ENCODE measurements at regions not wholly inside any gene's neighbourhood (a gene's known extent, or its start where the extent isn't known, plus 50 kb on each side); places are given as distances from the start of the nearest gene placed in this dataset.

DNA sequence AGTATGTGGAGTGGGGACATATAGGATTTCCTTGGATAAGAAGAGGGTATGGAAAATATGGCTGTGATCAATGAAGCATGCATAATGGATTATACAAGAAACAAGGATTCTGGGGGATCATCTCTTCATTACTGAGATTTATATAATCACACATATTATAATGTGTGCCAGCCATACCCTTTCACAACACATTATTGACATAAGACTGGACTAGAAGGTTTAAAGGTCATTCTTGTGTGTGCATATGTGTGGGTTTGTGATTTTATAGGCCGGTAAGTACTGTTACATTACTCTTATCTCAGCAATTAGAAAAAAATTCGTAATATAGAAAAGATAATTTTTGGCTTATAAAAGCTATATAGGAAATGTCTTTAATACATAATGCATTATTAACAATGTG, 62.2 kb upstream of the DCC start:
- TF ChIP-seq GABPA (IDR thresholded peaks at IDR 0.05; ENCODE audit: low read depth): no peak
- TF ChIP-seq TAF1 (IDR thresholded peaks at IDR 0.05; ENCODE audit: borderline replicate concordance, low read depth, low read length): no peak
- TF ChIP-seq SMC3 (IDR thresholded peaks at IDR 0.05; ENCODE audit: low read depth, low read length): no peak
- TF ChIP-seq EZH2phosphoT487 (IDR thresholded peaks at IDR 0.05; ENCODE audit: borderline replicate concordance, low read depth): no peak
- no peak for TF ChIP-seq YY1 (IDR thresholded peaks at IDR 0.05; ENCODE audit: low read depth)
- TF ChIP-seq JUND (IDR thresholded peaks at IDR 0.05): no peak
- TF ChIP-seq EP300 (IDR thresholded peaks at IDR 0.05; ENCODE audit: borderline replicate concordance in 1 of 2, low read depth in 1 of 2, low read length in 1 of 2): no peak
- TF ChIP-seq RFX5 (IDR thresholded peaks at IDR 0.05; ENCODE audit: low read length): no peak
- TF ChIP-seq, protein P1, sequence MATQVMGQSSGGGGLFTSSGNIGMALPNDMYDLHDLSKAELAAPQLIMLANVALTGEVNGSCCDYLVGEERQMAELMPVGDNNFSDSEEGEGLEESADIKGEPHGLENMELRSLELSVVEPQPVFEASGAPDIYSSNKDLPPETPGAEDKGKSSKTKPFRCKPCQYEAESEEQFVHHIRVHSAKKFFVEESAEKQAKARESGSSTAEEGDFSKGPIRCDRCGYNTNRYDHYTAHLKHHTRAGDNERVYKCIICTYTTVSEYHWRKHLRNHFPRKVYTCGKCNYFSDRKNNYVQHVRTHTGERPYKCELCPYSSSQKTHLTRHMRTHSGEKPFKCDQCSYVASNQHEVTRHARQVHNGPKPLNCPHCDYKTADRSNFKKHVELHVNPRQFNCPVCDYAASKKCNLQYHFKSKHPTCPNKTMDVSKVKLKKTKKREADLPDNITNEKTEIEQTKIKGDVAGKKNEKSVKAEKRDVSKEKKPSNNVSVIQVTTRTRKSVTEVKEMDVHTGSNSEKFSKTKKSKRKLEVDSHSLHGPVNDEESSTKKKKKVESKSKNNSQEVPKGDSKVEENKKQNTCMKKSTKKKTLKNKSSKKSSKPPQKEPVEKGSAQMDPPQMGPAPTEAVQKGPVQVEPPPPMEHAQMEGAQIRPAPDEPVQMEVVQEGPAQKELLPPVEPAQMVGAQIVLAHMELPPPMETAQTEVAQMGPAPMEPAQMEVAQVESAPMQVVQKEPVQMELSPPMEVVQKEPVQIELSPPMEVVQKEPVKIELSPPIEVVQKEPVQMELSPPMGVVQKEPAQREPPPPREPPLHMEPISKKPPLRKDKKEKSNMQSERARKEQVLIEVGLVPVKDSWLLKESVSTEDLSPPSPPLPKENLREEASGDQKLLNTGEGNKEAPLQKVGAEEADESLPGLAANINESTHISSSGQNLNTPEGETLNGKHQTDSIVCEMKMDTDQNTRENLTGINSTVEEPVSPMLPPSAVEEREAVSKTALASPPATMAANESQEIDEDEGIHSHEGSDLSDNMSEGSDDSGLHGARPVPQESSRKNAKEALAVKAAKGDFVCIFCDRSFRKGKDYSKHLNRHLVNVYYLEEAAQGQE (IDR thresholded peaks at IDR 0.05; ENCODE audit: low read depth, low read length): no peak
- TF ChIP-seq SIN3A (IDR thresholded peaks at IDR 0.05; ENCODE audit: borderline replicate concordance, low read depth, low read length): no peak
- no peak for TF ChIP-seq CTCF (IDR thresholded peaks at IDR 0.05)
- TF ChIP-seq TCF12 (IDR thresholded peaks at IDR 0.05): no peak

All from SK-N-SH (cell line).